B cell (primary cell): ENCODE measurements at regions not wholly inside any gene's neighbourhood (a gene's known extent, or its start where the extent isn't known, plus 50 kb on each side); places are given as distances from the start of the nearest gene placed in this dataset.

ENCODE experiments used
- ATAC-seq: fragments of 200-7000 bp; cut with Tn5 transposase; one replicate; pipeline ENCODE4 v1.10.0; 2021; ENCODE audit warnings: low read depth, mild to moderate bottlenecking, moderate number of reproducible peaks, moderate library complexity
- CTCF ChIA-PET: fragments of 350-600 bp; sonication (Branson Sonifier 250); formaldehyde crosslinking; loops from one replicate; lab custom pipeline; 2021; ENCODE audit warnings: antibody characterized with exemption, inconsistent platforms; lab: Charles Lee
- POLR2A ChIA-PET: fragments of 350-600 bp; sonication (Branson Sonifier 250); formaldehyde crosslinking; loops from one replicate; lab custom pipeline; 2021; ENCODE audit warnings: antibody characterized with exemption; lab: Charles Lee
- DNase-seq: peaks from one replicate; pipeline ENCODE4 v3.0.0; 2013
- H2AFZ ChIP-seq: 2 replicates; pipeline ENCODE4 v1.6.1; 2012; ENCODE audit warnings: mild to moderate bottlenecking, low read depth, low read length; ENCODE audit not compliant: insufficient read depth, poor library complexity, severe bottlenecking
- H3K27ac ChIP-seq, 2 donors: 1 replicate in 1 of 2; 2 replicates in 1 of 2; pipeline ENCODE4 v1.5.1; 2012 to 2013; ENCODE audit warnings: low read length in 2 of 2, mild to moderate bottlenecking in 2 of 2, moderate library complexity in 1 of 2
- H3K27me3 ChIP-seq, 4 experiments: fragments of 200-600 bp in 1 of 4; sonication (generic) in 1 of 4; replicated peaks in 1 of 4; 1 replicate in 2 of 4; 2 replicates in 2 of 4; pipeline versions ENCODE4 v1.6.1 to v1.7.0; 2013 to 2016; ENCODE audit warnings: low read length in 3 of 4, mild to moderate bottlenecking in 2 of 4, mixed read lengths in 1 of 4, moderate library complexity in 1 of 4; ENCODE audit not compliant: insufficient read depth in 4 of 4, control insufficient read depth in 3 of 4; ENCODE audit errors: control extremely low read depth in 1 of 4
- H3K36me3 ChIP-seq, 2 experiments: replicated peaks in 1 of 2; 1 replicate in 1 of 2; 2 replicates in 1 of 2; pipeline versions ENCODE4 v1.6.1 to v1.7.1; 2013; ENCODE audit warnings: low read length in 1 of 2; ENCODE audit not compliant: insufficient read depth in 2 of 2, control insufficient read depth in 1 of 2; ENCODE audit errors: control extremely low read depth in 1 of 2, extremely low read depth in 1 of 2
- H3K4me1 ChIP-seq, 2 donors: fragments of 200-600 bp in 1 of 2; sonication (generic) in 1 of 2; 1 replicate in 1 of 2; 2 replicates in 1 of 2; pipeline versions ENCODE4 v1.5.1 to v1.6.1; 2013 to 2017; ENCODE audit warnings: low read length in 2 of 2; ENCODE audit not compliant: control insufficient read depth in 2 of 2, insufficient read depth in 2 of 2
- H3K4me2 ChIP-seq: replicated peaks from 2 replicates; pipeline ENCODE3; 2012; ENCODE audit warnings: mild to moderate bottlenecking, low read depth, low read length; ENCODE audit not compliant: poor library complexity, severe bottlenecking
- H3K4me3 ChIP-seq, 5 experiments: fragments of 200-600 bp in 1 of 5; sonication (generic) in 1 of 5; 1 replicate in 3 of 5; 2 replicates in 2 of 5; pipeline versions ENCODE4 v1.5.1 to v1.7.0; 2011 to 2016; ENCODE audit warnings: low read length in 4 of 5, mild to moderate bottlenecking in 4 of 5, low read depth in 2 of 5, control low read depth in 1 of 5, moderate library complexity in 1 of 5; ENCODE audit not compliant: insufficient read depth in 1 of 5; ENCODE audit errors: control extremely low read depth in 1 of 5, extremely low read depth in 1 of 5
- H3K79me2 ChIP-seq: fragments of 200-600 bp; sonication (generic); one replicate; pipeline ENCODE4 v1.6.0; 2016; ENCODE audit warnings: low read length; ENCODE audit not compliant: control insufficient read depth, insufficient read depth
- H3K9ac ChIP-seq: fragments of 200-600 bp; sonication (generic); 2 replicates; pipeline ENCODE4 v1.6.1; 2017; ENCODE audit warnings: mild to moderate bottlenecking, low read length, moderate library complexity
- H3K9me3 ChIP-seq, 3 donors: one replicate each; pipeline versions ENCODE4 v1.6.1 to v1.7.1; 2013; ENCODE audit warnings: low read length in 2 of 3; ENCODE audit not compliant: control insufficient read depth in 2 of 3, insufficient read depth in 1 of 3; ENCODE audit errors: control extremely low read depth in 1 of 3
- H4K20me1 ChIP-seq: 2 replicates; pipeline ENCODE4 v1.6.0; 2012; ENCODE audit warnings: mild to moderate bottlenecking, low read length; ENCODE audit not compliant: insufficient read depth, control insufficient read depth, poor library complexity, severe bottlenecking
- H3K27ac Mint-ChIP-seq: one replicate; pipeline ENCODE4 v1.8.0; 2021; ENCODE audit warnings: mixed read lengths
- H3K27me3 Mint-ChIP-seq: one replicate; pipeline ENCODE4 v1.8.0; 2021; ENCODE audit warnings: mixed read lengths
- H3K4me1 Mint-ChIP-seq: one replicate; pipeline ENCODE4 v1.8.0; 2021; ENCODE audit warnings: mixed read lengths
- H3K4me3 Mint-ChIP-seq: one replicate; pipeline ENCODE4 v1.8.0; 2021; ENCODE audit warnings: mixed read lengths
- H3K9me3 Mint-ChIP-seq: one replicate; pipeline ENCODE4 v1.8.0; 2022; ENCODE audit warnings: mixed read lengths; ENCODE audit not compliant: insufficient read depth
- CTCF ChIP-seq: fragments of 200-600 bp; IDR thresholded peaks from one replicate; pipeline ENCODE4 v1.8.0; 2022; ENCODE audit warnings: antibody characterized with exemption, mild to moderate bottlenecking
- EZH2 ChIP-seq: IDR thresholded peaks from 2 replicates; pipeline ENCODE4 v1.6.1; 2012; ENCODE audit warnings: borderline replicate concordance, low read depth, mild to moderate bottlenecking, moderate library complexity, low read length; ENCODE audit not compliant: insufficient read depth, poor library complexity, severe bottlenecking
- WGBS: methylation state at CpG from one replicate; pipeline ENCODE4 v1.1.5; 2013; ENCODE audit warnings: missing lambda C conversion rate; ENCODE audit not compliant: insufficient coverage; 5-methylcytosine and 5-hydroxymethylcytosine counted together
- intact Hi-C: fragments of 100-400 bp; cut with micrococcal nuclease; formaldehyde crosslinking; loops from one replicate; pipeline ENCODE4 v1.10.0; 2022

GRCh38 chr16:76941113-76941512, 249.9 kb upstream of the MON1B start:
- Mint-ChIP-seq H3K9me3 (no peaks in the 10 kb centered on the region), H3K4me3 (no peak overlapping the region), H3K27me3 (no peaks in the 10 kb centered on the region), H3K27ac (no peak overlapping the region), H3K4me1 (no peaks in the 10 kb centered on the region)
- WGBS = 100% methylated on average over 1 of the region's 1 CpG
- no peaks in the 10 kb centered on the region for H3K27me3 ChIP-seq
- peaks cover 0 to 2% (median 0%) of the 10 kb centered on the region in 3 donors for H3K9me3 ChIP-seq
- no peak for TF ChIP-seq EZH2
- no peak for TF ChIP-seq CTCF
- H3K27ac ChIP-seq = no peak overlapping the region
- no peaks in the 10 kb centered on the region for H3K36me3 ChIP-seq
- H3K4me3 ChIP-seq = no peak overlapping the region
- ATAC-seq = no peak
- H2AFZ ChIP-seq = no peak overlapping the region
- no peaks in the 10 kb centered on the region for H3K79me2 ChIP-seq
- CTCF ChIA-PET = no interaction called here
- DNase-seq = no peak
- H3K9ac ChIP-seq = no peak overlapping the region
- POLR2A ChIA-PET = no interaction called here
- no peaks in the 10 kb centered on the region for H3K4me1 ChIP-seq
- H3K4me2 ChIP-seq = no peak overlapping the region
- intact Hi-C loops = no loop called here
- no peaks in the 10 kb centered on the region for H4K20me1 ChIP-seq

- no peak overlapping the region for H2AFZ ChIP-seq
- ChIA-PET POLR2A (no interaction called here), CTCF (no interaction called here)
- no peak overlapping the region for H3K4me2 ChIP-seq
- no peak overlapping the region for H3K4me3 ChIP-seq
- Mint-ChIP-seq H3K27ac (no peak overlapping the region), H3K4me1 (no peaks in the 10 kb centered on the region), H3K27me3 (no peaks in the 10 kb centered on the region), H3K9me3 (no peaks in the 10 kb centered on the region), H3K4me3 (no peak overlapping the region)
- no peak overlapping the region for H3K27ac ChIP-seq
- no peak for ATAC-seq
- no peaks in the 10 kb centered on the region for H3K79me2 ChIP-seq
- no peaks in the 10 kb centered on the region for H3K36me3 ChIP-seq
- intact Hi-C loops = no loop called here
- no peaks in the 10 kb centered on the region for H3K27me3 ChIP-seq
- WGBS = 93% methylated on average over 2 of the region's 4 CpGs
- no peaks in the 10 kb centered on the region for H3K4me1 ChIP-seq
- DNase-seq = no peak
- no peak overlapping the region for H3K9ac ChIP-seq
- no peaks in the 10 kb centered on the region for H4K20me1 ChIP-seq
- H3K9me3 ChIP-seq = peaks cover 0 to 2% (median 0%) of the 10 kb centered on the region in 3 donors
- TF ChIP-seq EZH2 (no peak), CTCF (no peak)
These were observed 248.9 kb upstream of the MON1B start for GRCh38 chr16:76942089-76942488.
